ENCODE measurements at regions not wholly inside any gene's neighbourhood (a gene's known extent, or its start where the extent isn't known, plus 50 kb on each side); places are given as distances from the start of the nearest gene placed in this dataset.

- no peak for TF ChIP-seq POLR2A (IDR thresholded peaks at IDR 0.05)
- TF ChIP-seq, protein P1, sequence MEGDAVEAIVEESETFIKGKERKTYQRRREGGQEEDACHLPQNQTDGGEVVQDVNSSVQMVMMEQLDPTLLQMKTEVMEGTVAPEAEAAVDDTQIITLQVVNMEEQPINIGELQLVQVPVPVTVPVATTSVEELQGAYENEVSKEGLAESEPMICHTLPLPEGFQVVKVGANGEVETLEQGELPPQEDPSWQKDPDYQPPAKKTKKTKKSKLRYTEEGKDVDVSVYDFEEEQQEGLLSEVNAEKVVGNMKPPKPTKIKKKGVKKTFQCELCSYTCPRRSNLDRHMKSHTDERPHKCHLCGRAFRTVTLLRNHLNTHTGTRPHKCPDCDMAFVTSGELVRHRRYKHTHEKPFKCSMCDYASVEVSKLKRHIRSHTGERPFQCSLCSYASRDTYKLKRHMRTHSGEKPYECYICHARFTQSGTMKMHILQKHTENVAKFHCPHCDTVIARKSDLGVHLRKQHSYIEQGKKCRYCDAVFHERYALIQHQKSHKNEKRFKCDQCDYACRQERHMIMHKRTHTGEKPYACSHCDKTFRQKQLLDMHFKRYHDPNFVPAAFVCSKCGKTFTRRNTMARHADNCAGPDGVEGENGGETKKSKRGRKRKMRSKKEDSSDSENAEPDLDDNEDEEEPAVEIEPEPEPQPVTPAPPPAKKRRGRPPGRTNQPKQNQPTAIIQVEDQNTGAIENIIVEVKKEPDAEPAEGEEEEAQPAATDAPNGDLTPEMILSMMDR (IDR thresholded peaks at IDR 0.05 in 8 of 11, conservative IDR thresholded peaks at IDR 0.05 in 3 of 11): no peak
Measured at GRCh38 chr6:109901976-109902375, 76.1 kb upstream of the GPR6 start.

All from spleen (tissue), 7 donors.